WERI-Rb-1 (cell line): ENCODE measurements at regions not wholly inside any gene's neighbourhood (a gene's known extent, or its start where the extent isn't known, plus 50 kb on each side); places are given as distances from the start of the nearest gene placed in this dataset.

ENCODE experiments used
- DNase-seq: peaks from one replicate; pipeline ENCODE4 v3.0.0-alpha.2; 2020
- H3K27ac ChIP-seq: fragments of 250-450 bp; sonication (Bioruptor Pico); 2 replicates; pipeline ENCODE4 v1.5.1; 2020; ENCODE audit warnings: mild to moderate bottlenecking, moderate library complexity
- H3K27me3 ChIP-seq: fragments of 250-450 bp; sonication (Bioruptor Pico); 2 replicates; pipeline ENCODE4 v1.5.1; 2021; ENCODE audit warnings: mild to moderate bottlenecking, low read depth, moderate library complexity; ENCODE audit not compliant: insufficient read depth, severe bottlenecking
- H3K36me3 ChIP-seq: fragments of 250-450 bp; sonication (Bioruptor Pico); 2 replicates; pipeline ENCODE4 v1.5.1; 2020; ENCODE audit warnings: mild to moderate bottlenecking, moderate library complexity
- H3K4me3 ChIP-seq: 2 replicates; pipeline ENCODE4 v1.5.1; 2011; ENCODE audit warnings: low read depth, mild to moderate bottlenecking, control low read depth, low read length
- H3K9me3 ChIP-seq: fragments of 250-450 bp; sonication (Bioruptor Pico); 2 replicates; pipeline ENCODE4 v1.5.1; 2021; ENCODE audit warnings: mild to moderate bottlenecking, moderate library complexity; ENCODE audit not compliant: severe bottlenecking
- TF ChIP-seq, protein P1 (sequence below): IDR thresholded peaks from 2 replicates; pipeline ENCODE4 v1.5.1; 2011; ENCODE audit warnings: low read depth, mild to moderate bottlenecking, control low read depth, inconsistent platforms, low read length

DNA sequence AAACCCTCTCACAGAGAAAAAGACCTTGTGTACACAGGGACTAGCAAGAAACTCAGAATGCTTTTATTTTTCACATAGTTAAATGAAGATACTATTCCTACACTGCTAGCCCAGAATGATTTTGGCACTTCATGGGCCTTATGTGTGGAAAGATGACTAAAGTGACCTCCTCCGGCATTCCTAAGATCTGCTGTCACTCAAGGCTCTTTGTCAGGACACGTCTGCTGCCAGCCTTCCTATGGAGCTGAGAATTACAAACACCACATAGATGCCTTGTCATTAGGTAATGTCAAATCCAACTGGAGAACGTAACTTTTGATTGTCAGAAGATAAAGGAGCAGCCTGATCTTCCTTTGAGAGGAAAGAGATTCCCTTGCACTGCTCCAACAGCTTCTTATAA lies 249.1 kb downstream of the FAT3 start:
- no peaks in the 10 kb centered on the region for H3K9me3 ChIP-seq
- no peaks in the 10 kb centered on the region for H3K36me3 ChIP-seq
- no peaks in the 10 kb centered on the region for H3K27me3 ChIP-seq
- H3K27ac ChIP-seq, result no peak overlapping the region
- no peak for DNase-seq
- no peak overlapping the region for H3K4me3 ChIP-seq
- TF ChIP-seq, protein P1, sequence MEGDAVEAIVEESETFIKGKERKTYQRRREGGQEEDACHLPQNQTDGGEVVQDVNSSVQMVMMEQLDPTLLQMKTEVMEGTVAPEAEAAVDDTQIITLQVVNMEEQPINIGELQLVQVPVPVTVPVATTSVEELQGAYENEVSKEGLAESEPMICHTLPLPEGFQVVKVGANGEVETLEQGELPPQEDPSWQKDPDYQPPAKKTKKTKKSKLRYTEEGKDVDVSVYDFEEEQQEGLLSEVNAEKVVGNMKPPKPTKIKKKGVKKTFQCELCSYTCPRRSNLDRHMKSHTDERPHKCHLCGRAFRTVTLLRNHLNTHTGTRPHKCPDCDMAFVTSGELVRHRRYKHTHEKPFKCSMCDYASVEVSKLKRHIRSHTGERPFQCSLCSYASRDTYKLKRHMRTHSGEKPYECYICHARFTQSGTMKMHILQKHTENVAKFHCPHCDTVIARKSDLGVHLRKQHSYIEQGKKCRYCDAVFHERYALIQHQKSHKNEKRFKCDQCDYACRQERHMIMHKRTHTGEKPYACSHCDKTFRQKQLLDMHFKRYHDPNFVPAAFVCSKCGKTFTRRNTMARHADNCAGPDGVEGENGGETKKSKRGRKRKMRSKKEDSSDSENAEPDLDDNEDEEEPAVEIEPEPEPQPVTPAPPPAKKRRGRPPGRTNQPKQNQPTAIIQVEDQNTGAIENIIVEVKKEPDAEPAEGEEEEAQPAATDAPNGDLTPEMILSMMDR, result no peak

DNA sequence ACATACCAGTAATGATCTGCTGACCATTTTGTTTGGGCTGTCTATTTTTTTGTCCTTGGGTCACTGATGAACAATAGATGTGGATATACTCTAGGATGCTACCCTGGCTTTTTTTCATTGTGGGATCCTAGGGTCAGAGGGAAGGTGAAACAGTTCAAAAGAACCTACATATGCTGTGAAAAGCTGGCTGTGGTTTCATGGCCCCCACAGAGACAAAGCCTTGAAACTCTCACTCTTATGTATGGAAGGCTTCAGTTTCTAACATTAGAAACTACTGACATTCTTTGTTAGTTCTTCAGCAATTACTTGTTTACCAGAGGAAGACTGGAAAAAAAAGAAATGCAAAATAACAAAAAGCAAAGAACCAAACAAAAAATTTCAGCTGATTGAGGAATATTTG lies 250.7 kb downstream of the FAT3 start:
- Histone ChIP-seq H3K27ac (no peak overlapping the region), H3K4me3 (no peak overlapping the region), H3K36me3 (no peaks in the 10 kb centered on the region), H3K27me3 (no peaks in the 10 kb centered on the region), H3K9me3 (no peaks in the 10 kb centered on the region)
- TF ChIP-seq, protein P1, result no peak
- DNase-seq, result no peak

DNA sequence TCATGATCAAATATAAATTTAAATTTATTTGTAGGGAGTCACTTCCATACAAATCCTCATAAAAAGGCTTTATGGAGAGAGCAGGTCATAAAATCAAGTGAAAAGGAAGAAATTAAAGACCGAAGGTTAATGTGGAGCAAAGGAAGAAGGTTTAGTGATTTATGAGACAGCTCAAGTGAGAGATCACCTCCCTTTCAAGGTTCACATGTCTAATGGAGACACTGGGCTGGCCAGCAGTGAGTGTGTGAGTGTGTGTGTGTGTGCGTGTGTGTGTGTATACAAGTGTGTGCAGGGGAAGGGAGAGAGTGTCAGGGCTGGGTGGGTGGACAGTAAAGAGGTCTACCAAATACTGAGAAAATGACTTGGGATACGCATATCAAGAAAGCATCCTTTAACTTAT lies 251.2 kb downstream of the FAT3 start:
- TF ChIP-seq, protein P1, result no peak
- Histone ChIP-seq H3K9me3 (no peaks in the 10 kb centered on the region), H3K27ac (no peak overlapping the region), H3K36me3 (no peaks in the 10 kb centered on the region), H3K4me3 (no peak overlapping the region), H3K27me3 (no peaks in the 10 kb centered on the region)
- DNase-seq, result no peak

DNA sequence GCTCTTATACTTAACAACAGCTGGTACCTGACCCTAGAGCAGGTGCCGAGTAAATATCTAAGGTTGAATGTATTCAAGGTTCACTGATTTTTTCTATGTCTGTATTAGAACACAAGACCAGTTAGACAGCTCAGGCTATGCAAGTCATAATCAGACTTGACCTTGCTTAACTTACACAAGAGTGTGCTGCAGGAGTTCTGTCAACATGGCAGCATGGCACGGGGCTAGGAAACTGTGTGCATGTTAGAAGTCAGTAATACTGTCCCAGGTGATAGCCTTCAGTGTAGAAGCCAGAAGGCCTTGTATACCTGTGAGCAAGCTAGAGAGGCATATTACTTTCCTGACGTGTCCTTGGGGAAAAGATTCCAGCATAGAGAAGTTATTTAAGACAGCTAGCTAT lies 253.1 kb downstream of the FAT3 start:
- TF ChIP-seq, protein P1, result no peak
- Histone ChIP-seq H3K27me3 (no peaks in the 10 kb centered on the region), H3K9me3 (no peaks in the 10 kb centered on the region), H3K4me3 (no peak overlapping the region), H3K27ac (no peak overlapping the region), H3K36me3 (no peaks in the 10 kb centered on the region)
- no peak for DNase-seq

DNA sequence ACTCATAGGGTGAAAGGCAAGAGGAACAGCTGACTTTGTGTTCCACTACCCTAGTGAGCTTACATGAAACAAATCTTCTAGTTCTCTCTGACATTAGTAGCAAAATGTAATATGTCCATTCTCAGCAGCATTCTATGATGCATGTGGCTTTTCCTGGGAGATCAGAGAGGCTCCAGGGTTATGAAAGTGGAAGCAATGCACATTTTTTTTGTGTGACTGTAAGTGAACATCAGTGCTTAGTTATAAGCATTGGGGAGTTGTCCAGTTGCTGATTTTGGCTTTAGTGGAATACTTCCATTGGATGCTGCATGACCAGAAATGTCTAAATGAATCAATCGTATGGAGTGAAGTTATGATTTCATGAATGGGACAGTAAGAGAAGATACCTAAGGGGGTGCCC lies 255.9 kb downstream of the FAT3 start:
- H3K27ac ChIP-seq, result no peak overlapping the region
- no peaks in the 10 kb centered on the region for H3K27me3 ChIP-seq
- DNase-seq, result no peak
- H3K4me3 ChIP-seq, result no peak overlapping the region
- TF ChIP-seq, protein P1, result no peak
- no peaks in the 10 kb centered on the region for H3K36me3 ChIP-seq
- H3K9me3 ChIP-seq, result no peaks in the 10 kb centered on the region

DNA sequence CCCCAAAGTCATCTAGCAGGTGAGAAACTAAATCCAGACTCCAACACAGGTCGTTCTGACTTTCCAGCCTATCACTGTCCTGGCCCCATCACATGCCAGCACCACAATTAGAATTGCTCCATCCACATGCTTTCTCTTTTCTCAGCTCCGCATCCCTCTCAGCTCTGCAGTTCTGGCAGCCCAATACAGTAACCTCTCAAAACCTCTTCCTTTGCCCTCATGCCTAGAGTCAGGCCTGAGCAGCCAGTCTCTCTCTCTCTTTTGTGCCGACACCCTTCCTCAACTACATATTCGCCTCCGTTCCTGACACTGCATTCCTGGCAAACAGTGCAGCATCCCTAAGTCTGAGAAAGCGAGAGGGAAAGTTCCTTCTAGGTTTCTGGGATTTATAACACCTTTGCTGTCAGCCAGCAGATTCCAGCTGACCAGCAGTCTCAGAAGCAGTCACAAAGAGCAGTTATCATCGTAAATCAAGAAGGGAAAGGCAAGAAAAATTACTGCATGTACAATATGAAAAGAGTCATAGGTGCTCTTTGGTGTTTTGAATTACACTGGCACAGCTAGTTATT lies 258.0 kb downstream of the FAT3 start:
- Histone ChIP-seq H3K27ac (no peak overlapping the region), H3K9me3 (no peaks in the 10 kb centered on the region), H3K27me3 (no peaks in the 10 kb centered on the region), H3K4me3 (no peak overlapping the region), H3K36me3 (no peaks in the 10 kb centered on the region)
- no peak for DNase-seq
- TF ChIP-seq, protein P1, result no peak
